ENCODE measurements at regions not wholly inside any gene's neighbourhood (a gene's known extent, or its start where the extent isn't known, plus 50 kb on each side); places are given as distances from the start of the nearest gene placed in this dataset.

DNA sequence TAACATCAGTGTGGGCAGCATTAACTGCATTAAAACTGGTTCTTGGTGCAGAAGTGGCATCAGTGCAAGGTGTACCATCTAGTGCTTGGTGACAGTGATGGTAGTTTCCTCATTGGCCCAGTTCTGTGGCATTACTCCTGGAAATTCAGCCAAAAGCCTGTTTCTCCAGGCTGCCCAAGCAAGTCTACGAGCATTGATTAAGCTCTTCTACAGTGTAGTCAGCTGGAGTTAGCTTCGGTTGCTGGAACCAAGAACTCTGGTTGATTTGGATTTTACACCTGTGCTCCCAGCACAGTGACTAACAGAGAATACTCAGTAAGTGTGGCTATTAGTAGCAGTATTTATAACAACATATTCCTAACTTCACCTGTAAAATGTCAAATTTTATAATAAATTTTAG lies 84.9 kb upstream of the ZDHHC17 start:
- Histone ChIP-seq H3K9me3 (no peaks in the 10 kb centered on the region), H3K27ac (no peak overlapping the region), H3K4me3 (no peak overlapping the region), H3K27me3 (no peaks in the 10 kb centered on the region), H3K36me3 (no peaks in the 10 kb centered on the region), H3K4me1 (no peaks in the 10 kb centered on the region)
- intact Hi-C loops (cut with DNase I; ENCODE audit: low total_unique reads): no loop called here
- TF ChIP-seq CTCF (IDR thresholded peaks at IDR 0.05) (no peak), POLR2A (IDR thresholded peaks at IDR 0.05) (no peak)
- no peak for DNase-seq

- Histone ChIP-seq H3K36me3 (no peaks in the 10 kb centered on the region), H3K4me1 (no peaks in the 10 kb centered on the region), H3K27me3 (no peaks in the 10 kb centered on the region), H3K27ac (no peak overlapping the region), H3K9me3 (no peaks in the 10 kb centered on the region), H3K4me3 (no peak overlapping the region)
- intact Hi-C loops (cut with DNase I; ENCODE audit: low total_unique reads): no loop called here
- no peak for TF ChIP-seq CTCF (IDR thresholded peaks at IDR 0.05)
- TF ChIP-seq POLR2A (IDR thresholded peaks at IDR 0.05): no peak
- DNase-seq: no peak
These were observed 84.1 kb upstream of the ZDHHC17 start for GRCh38 chr12:76679778-76680177.

DNA sequence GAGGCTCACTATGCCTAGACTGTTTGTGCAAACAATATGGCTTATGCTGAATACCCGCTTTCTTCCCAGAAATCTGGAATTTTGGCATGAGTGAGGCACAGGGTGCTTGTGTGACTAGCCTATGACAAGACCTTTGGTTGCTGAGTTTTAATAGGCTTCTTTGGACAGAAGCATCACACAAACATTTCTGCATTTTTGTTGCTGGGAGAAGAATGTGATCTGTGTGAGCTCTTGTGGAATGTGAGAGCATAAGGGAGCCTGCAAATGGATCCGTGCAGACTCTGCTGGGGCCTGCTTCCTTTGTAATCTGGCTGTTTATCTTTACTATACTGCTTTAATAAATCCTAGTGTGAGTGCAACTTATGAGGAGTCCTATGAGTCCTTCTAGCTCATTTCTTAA lies 83.0 kb upstream of the ZDHHC17 start:
- Histone ChIP-seq H3K27ac (no peak overlapping the region), H3K27me3 (no peaks in the 10 kb centered on the region), H3K4me1 (no peaks in the 10 kb centered on the region), H3K9me3 (no peaks in the 10 kb centered on the region), H3K4me3 (no peak overlapping the region), H3K36me3 (no peaks in the 10 kb centered on the region)
- intact Hi-C loops (cut with DNase I; ENCODE audit: low total_unique reads): no loop called here
- DNase-seq: no peak
- TF ChIP-seq CTCF (IDR thresholded peaks at IDR 0.05) (no peak), POLR2A (IDR thresholded peaks at IDR 0.05) (no peak)

GRCh38 chr12:76685246-76685678 lies 78.7 kb upstream of the ZDHHC17 start:
- Histone ChIP-seq H3K4me3 (no peak overlapping the region), H3K4me1 (no peaks in the 10 kb centered on the region), H3K36me3 (no peaks in the 10 kb centered on the region), H3K9me3 (no peaks in the 10 kb centered on the region), H3K27ac (peak overlapping the region; percentile 2 to 10), H3K27me3 (no peaks in the 10 kb centered on the region)
- no peak for TF ChIP-seq POLR2A (IDR thresholded peaks at IDR 0.05)
- TF ChIP-seq CTCF (IDR thresholded peaks at IDR 0.05): no peak
- intact Hi-C loops (cut with DNase I; ENCODE audit: low total_unique reads): no loop called here
- peak; percentile 32 to 34 for DNase-seq

- no peak for DNase-seq
- intact Hi-C loops (cut with DNase I; ENCODE audit: low total_unique reads): no loop called here
- Histone ChIP-seq H3K27me3 (no peaks in the 10 kb centered on the region), H3K4me1 (no peaks in the 10 kb centered on the region), H3K4me3 (no peak overlapping the region), H3K27ac (peak overlapping the region; percentile 28 to 62), H3K36me3 (no peaks in the 10 kb centered on the region), H3K9me3 (no peaks in the 10 kb centered on the region)
- no peak for TF ChIP-seq CTCF (IDR thresholded peaks at IDR 0.05)
- no peak for TF ChIP-seq POLR2A (IDR thresholded peaks at IDR 0.05)
These were observed 75.9 kb upstream of the ZDHHC17 start for GRCh38 chr12:76687981-76688380.
